Superior temporal gyrus (tissue), 1 donor: ENCODE measurements at regions not wholly inside any gene's neighbourhood (a gene's known extent, or its start where the extent isn't known, plus 50 kb on each side); places are given as distances from the start of the nearest gene placed in this dataset.

ENCODE experiments used
- DNase-seq: peaks from one replicate; pipeline ENCODE4 v3.0.0-alpha.2; 2016; ENCODE audit errors: extremely low spot score

DNA sequence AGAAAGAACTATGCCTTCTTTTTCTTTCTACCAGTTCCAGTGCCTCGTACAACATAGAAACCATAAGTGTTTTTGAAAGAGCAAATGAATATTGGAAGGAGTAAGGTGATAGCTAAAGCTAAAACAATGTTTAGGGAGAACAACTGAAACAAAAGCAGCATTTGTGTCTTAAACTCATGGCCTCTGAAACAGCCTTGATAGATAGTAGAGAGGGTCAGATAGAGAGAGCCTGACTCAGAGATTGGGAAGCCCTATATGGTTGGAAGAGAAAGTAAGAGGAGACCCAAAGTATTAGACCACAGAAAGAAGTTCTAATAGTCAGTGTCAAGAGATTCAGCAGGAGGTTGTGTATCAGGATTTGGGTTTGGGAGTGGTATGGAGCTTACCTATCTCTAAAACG, 79.6 kb upstream of the IFNG-AS1 start:
- DNase-seq, result no peak

GRCh38 chr12:67910360-67911274, 78.6 kb upstream of the IFNG-AS1 start:
- no peak for DNase-seq

GRCh38 chr12:67911275-67911600, 78.0 kb upstream of the IFNG-AS1 start:
- no peak for DNase-seq

GRCh38 chr12:67911789-67912188, 77.5 kb upstream of the IFNG-AS1 start:
- no peak for DNase-seq

DNA sequence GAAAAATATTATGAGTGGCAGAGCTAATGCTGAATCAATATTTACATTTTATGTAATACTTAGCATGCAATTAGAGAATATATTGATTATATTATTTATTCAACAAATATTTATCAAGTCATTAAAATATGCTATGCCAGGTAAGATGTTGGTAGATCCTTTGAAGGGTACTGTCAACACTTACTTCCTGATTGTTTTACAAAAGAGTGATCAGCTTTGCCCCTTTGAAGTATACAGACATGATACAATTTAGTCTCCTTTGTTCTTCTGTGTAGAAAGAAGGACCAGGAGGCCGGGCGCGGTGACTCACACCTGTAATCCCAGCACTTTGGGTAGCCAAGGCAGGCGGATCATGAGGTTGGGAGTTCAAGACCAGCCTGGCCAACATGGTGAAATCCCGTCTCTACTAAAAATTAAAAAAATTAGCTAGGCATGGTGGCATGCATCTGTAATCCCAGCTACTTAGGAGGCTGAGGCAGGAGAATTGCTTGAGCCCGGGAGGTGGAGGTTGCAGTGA, 73.9 kb upstream of the IFNG-AS1 start:
- DNase-seq, result no peak

DNA sequence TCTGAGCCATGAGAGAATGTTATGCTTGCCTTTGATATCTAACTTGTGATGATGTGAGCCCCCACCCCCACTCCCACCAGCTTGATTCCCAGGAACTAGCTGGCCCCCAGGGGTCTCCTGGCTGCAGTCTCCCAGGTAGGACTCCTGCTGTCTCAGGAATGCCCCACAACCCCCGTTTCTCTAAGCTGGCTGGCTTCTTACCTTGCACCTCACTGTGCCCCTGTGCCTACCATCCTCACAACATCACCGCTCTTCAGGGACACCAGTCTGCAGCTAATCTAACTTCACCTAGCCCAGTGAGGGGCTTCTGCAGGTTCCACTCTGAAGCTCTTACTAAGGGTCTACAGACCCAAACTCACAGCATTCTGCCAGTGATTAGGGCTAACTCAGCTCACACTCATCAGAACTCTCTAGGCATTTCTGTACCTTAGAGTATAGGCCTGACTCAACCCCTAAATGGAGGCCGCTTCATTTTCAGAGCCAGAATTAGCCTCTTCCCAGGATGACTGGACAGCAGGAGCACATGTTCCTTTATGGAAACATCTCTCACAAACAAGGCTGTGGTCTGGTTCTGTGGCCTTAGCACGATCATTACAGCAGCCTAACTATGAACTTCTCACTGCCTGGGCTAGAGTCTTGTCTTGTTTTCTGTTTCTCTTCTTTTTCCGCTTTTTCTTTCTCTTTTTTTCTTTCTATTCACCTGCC, 72.8 kb upstream of the IFNG-AS1 start:
- no peak for DNase-seq

DNA sequence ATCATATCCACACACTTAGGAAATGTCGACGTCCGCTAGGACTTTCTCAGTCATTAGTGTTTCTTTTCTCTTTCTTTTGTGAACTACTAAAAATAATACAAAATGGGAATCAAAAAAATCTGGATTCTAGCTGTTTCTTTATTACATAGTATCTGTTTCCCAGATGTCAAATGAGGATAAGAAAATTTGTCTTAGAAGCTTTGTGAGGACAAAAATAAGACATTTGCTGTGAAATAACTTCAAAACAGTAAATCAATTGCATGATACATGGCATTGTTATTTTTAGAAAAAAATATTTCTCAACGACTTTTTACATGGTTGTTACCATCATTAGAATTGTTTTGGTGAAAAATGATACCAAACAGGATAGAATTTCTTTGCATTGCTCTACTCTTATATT, 71.4 kb upstream of the IFNG-AS1 start:
- DNase-seq, result no peak

GRCh38 chr12:67918441-67918840, 70.8 kb upstream of the IFNG-AS1 start:
- no peak for DNase-seq

GRCh38 chr12:67919406-67919805, 69.8 kb upstream of the IFNG-AS1 start:
- no peak for DNase-seq

GRCh38 chr12:67920413-67920812, 68.8 kb upstream of the IFNG-AS1 start:
- no peak for DNase-seq

- no peak for DNase-seq
Measured at GRCh38 chr12:67921286-67921685, 68.0 kb upstream of the IFNG-AS1 start.

GRCh38 chr12:67922245-67922644, 67.0 kb upstream of the IFNG-AS1 start:
- DNase-seq, result no peak

DNA sequence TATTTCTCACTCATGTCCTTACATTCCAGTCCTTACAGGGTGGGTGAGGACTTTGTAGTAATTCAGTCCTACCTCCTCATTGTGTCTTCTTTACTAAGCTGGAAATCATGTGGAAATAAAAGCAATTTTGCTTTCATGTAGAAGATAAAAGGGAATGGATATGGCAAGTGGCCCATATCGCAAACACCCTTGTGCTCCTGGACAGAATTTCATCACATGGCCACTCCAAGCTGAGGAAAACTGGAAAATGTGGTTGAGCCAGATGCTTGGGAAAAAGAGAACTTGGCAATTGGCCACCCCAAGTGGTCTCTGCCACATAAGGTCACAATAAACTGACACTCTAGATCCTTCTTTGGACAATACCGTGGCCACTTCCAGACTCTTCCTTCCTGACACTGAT, 64.2 kb upstream of the IFNG-AS1 start:
- no peak for DNase-seq

DNA sequence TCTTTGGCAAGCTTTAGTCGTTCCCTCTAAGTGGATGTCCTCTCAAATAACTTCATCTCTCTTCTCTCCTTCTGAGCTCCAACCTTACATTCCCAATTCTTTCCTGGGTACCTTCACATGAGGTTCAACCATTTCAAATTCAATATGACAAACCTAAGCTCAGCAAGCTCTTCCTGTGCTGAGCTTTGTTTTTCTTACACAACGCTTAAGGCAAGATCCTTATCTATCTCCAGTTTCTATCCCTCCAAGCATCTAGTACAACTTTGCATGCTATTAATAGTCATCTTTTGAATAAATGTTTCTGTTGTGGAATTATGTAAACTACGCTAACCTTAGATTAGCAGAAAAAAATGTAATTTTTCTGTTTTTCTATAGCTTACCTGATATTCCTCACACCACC, 63.7 kb upstream of the IFNG-AS1 start:
- DNase-seq, result no peak

- DNase-seq, result no peak
Measured at GRCh38 chr12:67926063-67926462, 63.2 kb upstream of the IFNG-AS1 start.

DNA sequence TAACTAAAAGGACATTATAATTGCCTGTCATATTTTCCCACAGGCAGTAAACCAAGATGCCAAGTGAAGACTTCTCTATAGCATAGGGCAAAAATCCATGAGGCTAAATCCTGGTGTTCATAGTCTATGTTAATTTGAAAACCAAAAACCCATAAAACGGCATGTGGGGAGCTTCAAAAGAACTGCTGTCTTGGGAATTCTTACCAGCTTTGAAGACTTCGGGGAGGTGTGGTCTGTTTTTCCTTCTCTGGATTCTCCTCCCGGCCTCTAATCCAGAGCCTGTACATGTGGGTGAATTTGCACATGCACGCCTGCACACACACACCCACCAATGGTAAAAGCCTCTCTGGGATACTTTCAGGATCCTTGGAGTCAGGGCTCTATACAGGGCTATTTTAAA, 61.9 kb upstream of the IFNG-AS1 start:
- no peak for DNase-seq

DNA sequence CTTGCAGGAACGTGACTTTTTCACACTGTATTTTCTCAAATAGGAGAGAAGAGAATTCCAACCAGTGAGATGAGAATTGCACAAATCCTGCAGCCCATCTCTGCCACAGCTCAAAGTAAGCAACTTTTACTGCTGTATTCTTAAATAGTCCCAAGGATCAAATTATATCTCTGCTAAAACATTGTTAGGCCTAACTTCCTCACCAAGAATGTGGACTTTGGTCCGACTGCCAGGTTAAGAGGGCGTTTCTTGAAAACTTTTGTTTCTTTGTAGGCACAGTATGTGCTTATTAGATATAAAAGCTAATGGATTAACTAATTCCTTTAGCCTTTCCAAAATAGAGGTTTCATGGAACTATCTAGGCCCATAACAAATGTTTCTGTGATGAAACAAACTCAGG, 61.4 kb upstream of the IFNG-AS1 start:
- no peak for DNase-seq

DNA sequence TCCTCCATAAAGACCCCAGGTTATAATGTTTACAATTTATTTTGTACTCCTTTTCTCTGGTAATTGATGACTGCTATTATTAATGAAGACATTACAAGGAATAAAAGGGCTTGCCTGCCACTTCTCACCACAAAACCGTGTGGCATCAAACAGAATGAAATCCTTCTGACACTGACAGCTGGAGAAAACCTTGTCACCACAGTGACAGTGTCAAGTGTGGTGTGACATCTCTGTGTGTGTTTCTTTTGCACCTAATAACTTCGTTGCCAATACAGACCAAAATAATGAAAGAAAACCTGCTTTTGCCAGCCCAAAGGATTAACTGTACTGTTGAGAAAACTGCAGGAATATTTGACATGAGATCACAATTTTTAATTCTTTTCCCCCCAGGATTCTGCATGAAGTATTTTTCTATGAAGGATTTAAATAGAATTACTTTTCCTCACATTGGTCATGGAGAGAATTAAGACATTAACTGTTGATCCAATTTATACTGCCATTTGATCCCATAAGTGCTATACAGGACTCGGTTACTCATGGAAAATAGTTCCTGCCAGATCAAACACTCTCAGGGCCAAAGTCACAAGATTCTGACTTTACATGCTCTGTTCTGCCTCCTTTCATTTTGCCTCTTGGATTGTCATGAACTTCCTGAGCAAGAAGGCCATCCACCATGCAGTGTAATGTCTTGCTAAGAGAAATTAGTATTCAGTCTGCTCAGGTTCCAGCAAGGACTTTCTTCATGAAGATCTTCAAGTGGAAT, 60.4 kb upstream of the IFNG-AS1 start:
- DNase-seq, result no peak

- no peak for DNase-seq
Measured at GRCh38 chr12:67929384-67929772, 59.9 kb upstream of the IFNG-AS1 start.

GRCh38 chr12:67937822-67938221, 51.4 kb upstream of the IFNG-AS1 start:
- DNase-seq, result no peak
